H1 (cell line): ENCODE measurements at regions not wholly inside any gene's neighbourhood (a gene's known extent, or its start where the extent isn't known, plus 50 kb on each side); places are given as distances from the start of the nearest gene placed in this dataset.

Experiments used
- ASH2L ChIP-seq: fragments of 200-600, 300-600 bp; sonication (generic); IDR thresholded peaks from one replicate; pipeline ENCODE4 v1.7.1; 2017; ENCODE audit warnings: low read length
- ATF3 ChIP-seq: IDR thresholded peaks from 2 replicates; pipeline ENCODE4 v1.6.1; 2011; ENCODE audit warnings: low read depth, mild to moderate bottlenecking, low read length; ENCODE audit not compliant: insufficient read depth
- CREB1 ChIP-seq: IDR thresholded peaks from 2 replicates; pipeline ENCODE4 v1.6.1; 2012; ENCODE audit warnings: inconsistent platforms
- CTCF ChIP-seq, 3 experiments: IDR thresholded peaks; 1 replicate in 2 of 3; 2 replicates in 1 of 3; pipeline versions ENCODE4 v1.5.1 to v1.6.1; 2011; ENCODE audit warnings: low read length in 3 of 3, mild to moderate bottlenecking in 3 of 3, inconsistent platforms in 2 of 3, low read depth in 1 of 3, moderate library complexity in 1 of 3; ENCODE audit not compliant: insufficient read depth in 1 of 3; ENCODE audit errors: control extremely low read depth in 1 of 3
- EP300 ChIP-seq, 2 experiments: IDR thresholded peaks; 1 replicate in 1 of 2; 2 replicates in 1 of 2; pipeline ENCODE4 v1.6.1; 2011 to 2012; ENCODE audit warnings: low read depth in 2 of 2, low read length in 2 of 2, mild to moderate bottlenecking in 2 of 2, borderline replicate concordance in 1 of 2, inconsistent platforms in 1 of 2, moderate library complexity in 1 of 2
- JUND ChIP-seq: IDR thresholded peaks from 2 replicates; pipeline ENCODE4 v1.6.1; 2011; ENCODE audit warnings: mild to moderate bottlenecking, improper control_type of control experiment, low read length
- MAX ChIP-seq: IDR thresholded peaks from 2 replicates; pipeline ENCODE4 v1.6.1; 2012; ENCODE audit warnings: inconsistent platforms
- POLR2AphosphoS5 ChIP-seq: IDR thresholded peaks from 2 replicates; pipeline ENCODE4 v1.6.1; 2011; ENCODE audit warnings: low read depth, low read length
- SIN3A ChIP-seq, 2 experiments: IDR thresholded peaks in 1 of 2; conservative IDR thresholded peaks in 1 of 2; 2 replicates each; pipeline ENCODE4 v1.6.1; 2011 to 2012; ENCODE audit warnings: low read length in 2 of 2, improper control_type of control experiment in 1 of 2, low read depth in 1 of 2, mild to moderate bottlenecking in 1 of 2
- SP2 ChIP-seq: IDR thresholded peaks from 2 replicates; pipeline ENCODE4 v1.6.1; 2012; ENCODE audit warnings: mild to moderate bottlenecking, low read length, inconsistent platforms
- TEAD4 ChIP-seq: IDR thresholded peaks from 2 replicates; pipeline ENCODE4 v1.6.1; 2012; ENCODE audit warnings: low read depth, low read length, inconsistent platforms, mixed read lengths

- TF ChIP-seq CTCF (IDR thresholded peaks at IDR 0.05; ENCODE audit: control extremely low read depth in 1 of 3, insufficient read depth in 1 of 3, low read depth in 1 of 3, low read length in 3 of 3) = no peak
- TF ChIP-seq JUND = no peak
- no peak for TF ChIP-seq MAX
- TF ChIP-seq SP2 = no peak
- no peak for TF ChIP-seq ASH2L
- no peak for TF ChIP-seq CREB1
- no peak for TF ChIP-seq TEAD4
- TF ChIP-seq POLR2AphosphoS5 = no peak
- no peak for TF ChIP-seq ATF3
- no peak for TF ChIP-seq SIN3A (conservative IDR thresholded peaks at IDR 0.05 in 1 of 2, IDR thresholded peaks at IDR 0.05 in 1 of 2; ENCODE audit: low read depth in 1 of 2, low read length in 2 of 2)
- no peak for TF ChIP-seq EP300 (IDR thresholded peaks at IDR 0.05; ENCODE audit: borderline replicate concordance in 1 of 2, low read depth in 2 of 2, low read length in 2 of 2)
These were observed 871.4 kb upstream of the KLHL29 start for GRCh38 chr2:22513563-22513962.
